ENCODE measurements at regions not wholly inside any gene's neighbourhood (a gene's known extent, or its start where the extent isn't known, plus 50 kb on each side); places are given as distances from the start of the nearest gene placed in this dataset.
"Not testable (repeated sequence)": the region's sequence is repeated elsewhere in the genome, so short reads cannot be mapped to it uniquely, and the experiment has no call there.

DNA sequence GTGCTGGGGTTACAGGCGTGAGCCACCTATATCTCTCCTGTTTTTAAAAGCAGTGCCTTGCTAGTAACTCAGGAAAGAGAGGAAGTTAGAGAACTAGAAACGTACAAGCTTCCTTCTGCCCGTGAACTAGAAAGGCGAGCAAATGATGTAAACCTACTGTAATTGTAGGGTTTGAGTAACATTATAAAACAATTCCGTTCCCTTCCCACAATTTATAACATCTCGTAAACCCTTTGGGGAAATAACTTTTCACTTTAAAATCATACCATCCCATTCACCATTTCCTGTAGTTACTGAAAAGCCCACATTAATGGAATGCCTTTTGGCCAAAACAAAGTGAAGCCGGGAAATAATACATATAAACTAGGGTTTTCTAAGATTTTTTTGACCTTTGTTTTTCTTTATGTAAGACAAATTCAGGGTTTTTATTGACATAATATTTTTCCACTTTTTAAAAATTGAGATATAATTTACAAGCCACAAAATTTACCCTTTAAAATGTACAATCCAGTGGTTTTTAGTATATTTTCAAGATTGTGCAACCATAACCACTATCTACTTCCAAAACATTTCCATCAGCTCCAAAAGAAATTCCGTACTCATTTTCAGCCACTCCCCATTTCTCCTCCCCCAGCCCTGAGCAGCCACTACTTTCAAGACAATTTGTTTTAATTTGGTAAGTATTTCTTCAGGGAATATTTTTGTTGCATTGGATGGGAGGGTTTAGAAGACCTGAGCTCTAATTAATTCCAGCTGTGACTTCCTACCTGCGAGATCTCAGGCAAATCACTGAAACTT is 175.1 kb upstream of the PDE10A start:
- Histone ChIP-seq H3K4me3 (ENCODE audit: insufficient read depth, low read length, poor library complexity, severe bottlenecking) (no peak overlapping the region), H3K9me2 (replicated peaks; ENCODE audit: insufficient read depth, low read length) (no peaks in the 10 kb centered on the region), H3K36me3 (ENCODE audit: low read length) (no peaks in the 10 kb centered on the region), H3K9ac (ENCODE audit: low read length) (no peak overlapping the region), H4K20me1 (ENCODE audit: low read depth, low read length) (no peaks in the 10 kb centered on the region), H3K4me2 (ENCODE audit: low read depth, low read length, poor library complexity, severe bottlenecking) (no peak overlapping the region), H3F3A (ENCODE audit: insufficient read depth) (no peaks in the 10 kb centered on the region), H3K79me2 (ENCODE audit: insufficient read depth, low read length) (no peaks in the 10 kb centered on the region), H2AFZ (ENCODE audit: low read depth, low read length, severe bottlenecking) (no peak overlapping the region), H3K27ac (ENCODE audit: low read depth, low read length) (no peak overlapping the region), H3K27me3 (ENCODE audit: low read length) (no peaks in the 10 kb centered on the region), H3K9me3 (ENCODE audit: insufficient read depth, low read length) (no peaks in the 10 kb centered on the region)
- TF ChIP-seq, protein P1, sequence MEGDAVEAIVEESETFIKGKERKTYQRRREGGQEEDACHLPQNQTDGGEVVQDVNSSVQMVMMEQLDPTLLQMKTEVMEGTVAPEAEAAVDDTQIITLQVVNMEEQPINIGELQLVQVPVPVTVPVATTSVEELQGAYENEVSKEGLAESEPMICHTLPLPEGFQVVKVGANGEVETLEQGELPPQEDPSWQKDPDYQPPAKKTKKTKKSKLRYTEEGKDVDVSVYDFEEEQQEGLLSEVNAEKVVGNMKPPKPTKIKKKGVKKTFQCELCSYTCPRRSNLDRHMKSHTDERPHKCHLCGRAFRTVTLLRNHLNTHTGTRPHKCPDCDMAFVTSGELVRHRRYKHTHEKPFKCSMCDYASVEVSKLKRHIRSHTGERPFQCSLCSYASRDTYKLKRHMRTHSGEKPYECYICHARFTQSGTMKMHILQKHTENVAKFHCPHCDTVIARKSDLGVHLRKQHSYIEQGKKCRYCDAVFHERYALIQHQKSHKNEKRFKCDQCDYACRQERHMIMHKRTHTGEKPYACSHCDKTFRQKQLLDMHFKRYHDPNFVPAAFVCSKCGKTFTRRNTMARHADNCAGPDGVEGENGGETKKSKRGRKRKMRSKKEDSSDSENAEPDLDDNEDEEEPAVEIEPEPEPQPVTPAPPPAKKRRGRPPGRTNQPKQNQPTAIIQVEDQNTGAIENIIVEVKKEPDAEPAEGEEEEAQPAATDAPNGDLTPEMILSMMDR (IDR thresholded peaks at IDR 0.05; ENCODE audit: insufficient read depth, low read length, poor library complexity, severe bottlenecking): no peak
- TF ChIP-seq EZH2phosphoT487 (conservative IDR thresholded peaks at IDR 0.05; ENCODE audit: low read length): no peak

DNA sequence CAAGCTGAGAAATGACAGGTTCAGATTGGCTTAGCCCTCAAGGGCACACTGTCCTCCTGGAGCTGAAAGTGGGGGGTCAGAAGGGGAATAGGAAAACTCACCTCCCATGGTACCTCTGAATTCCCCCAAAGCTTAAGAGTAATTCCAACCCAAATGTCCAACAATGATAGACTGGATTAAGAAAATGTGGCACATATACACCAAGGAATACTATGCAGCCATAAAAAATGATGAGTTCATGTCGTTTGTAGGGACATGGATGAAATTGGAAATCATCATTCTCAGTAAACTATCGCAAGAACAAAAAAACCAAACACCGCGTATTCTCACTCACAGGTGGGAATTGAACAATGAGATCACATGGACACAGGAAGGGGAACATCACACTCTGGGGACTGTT is 173.6 kb upstream of the PDE10A start:
- not testable (repeated sequence) for H3K9ac ChIP-seq (ENCODE audit: low read length); H3F3A ChIP-seq (ENCODE audit: insufficient read depth); H2AFZ ChIP-seq (ENCODE audit: low read depth, low read length, severe bottlenecking); H3K79me2 ChIP-seq (ENCODE audit: insufficient read depth, low read length); H3K9me3 ChIP-seq (ENCODE audit: insufficient read depth, low read length); H3K27ac ChIP-seq (ENCODE audit: low read depth, low read length); H3K27me3 ChIP-seq (ENCODE audit: low read length); H3K4me2 ChIP-seq (ENCODE audit: low read depth, low read length, poor library complexity, severe bottlenecking); H4K20me1 ChIP-seq (ENCODE audit: low read depth, low read length); H3K4me3 ChIP-seq (ENCODE audit: insufficient read depth, low read length, poor library complexity, severe bottlenecking); H3K36me3 ChIP-seq (ENCODE audit: low read length); H3K9me2 ChIP-seq (replicated peaks; ENCODE audit: insufficient read depth, low read length)

DNA sequence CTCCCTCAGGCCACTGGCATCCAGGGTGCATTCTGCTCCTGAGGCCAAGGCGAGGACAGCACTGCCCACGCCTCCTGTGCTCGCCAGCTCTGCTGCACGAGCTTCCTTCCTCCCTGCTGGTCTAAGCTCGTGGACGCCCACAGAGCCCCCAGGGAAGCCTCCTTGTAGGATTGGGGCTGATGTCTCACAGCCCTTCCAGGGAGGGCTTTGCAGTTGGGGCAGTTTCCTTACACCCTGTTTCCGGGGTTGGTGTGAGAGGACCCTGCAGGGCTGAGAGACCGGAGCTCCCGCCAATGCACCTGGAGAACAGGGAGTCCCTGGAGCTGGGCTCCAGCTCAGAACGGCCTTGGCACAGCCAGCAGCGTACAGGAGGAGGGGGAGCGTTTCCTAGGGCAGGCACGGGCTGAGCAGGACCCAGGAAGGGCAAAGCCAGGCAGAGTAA is 172.4 kb upstream of the PDE10A start:
- Histone ChIP-seq H3K9me2 (replicated peaks; ENCODE audit: insufficient read depth, low read length) (no peaks in the 10 kb centered on the region), H3K27me3 (ENCODE audit: low read length) (no peaks in the 10 kb centered on the region), H3K9me3 (ENCODE audit: insufficient read depth, low read length) (no peaks in the 10 kb centered on the region), H3K79me2 (ENCODE audit: insufficient read depth, low read length) (no peaks in the 10 kb centered on the region), H4K20me1 (ENCODE audit: low read depth, low read length) (no peaks in the 10 kb centered on the region), H3K27ac (ENCODE audit: low read depth, low read length) (no peak overlapping the region), H3F3A (ENCODE audit: insufficient read depth) (no peaks in the 10 kb centered on the region), H3K4me2 (ENCODE audit: low read depth, low read length, poor library complexity, severe bottlenecking) (no peak overlapping the region), H3K36me3 (ENCODE audit: low read length) (no peaks in the 10 kb centered on the region), H3K4me3 (ENCODE audit: insufficient read depth, low read length, poor library complexity, severe bottlenecking) (no peak overlapping the region), H2AFZ (ENCODE audit: low read depth, low read length, severe bottlenecking) (no peak overlapping the region), H3K9ac (ENCODE audit: low read length) (no peak overlapping the region)
- TF ChIP-seq, protein P1 (IDR thresholded peaks at IDR 0.05; ENCODE audit: insufficient read depth, low read length, poor library complexity, severe bottlenecking): no peak
- TF ChIP-seq EZH2phosphoT487 (conservative IDR thresholded peaks at IDR 0.05; ENCODE audit: low read length): no peak

DNA sequence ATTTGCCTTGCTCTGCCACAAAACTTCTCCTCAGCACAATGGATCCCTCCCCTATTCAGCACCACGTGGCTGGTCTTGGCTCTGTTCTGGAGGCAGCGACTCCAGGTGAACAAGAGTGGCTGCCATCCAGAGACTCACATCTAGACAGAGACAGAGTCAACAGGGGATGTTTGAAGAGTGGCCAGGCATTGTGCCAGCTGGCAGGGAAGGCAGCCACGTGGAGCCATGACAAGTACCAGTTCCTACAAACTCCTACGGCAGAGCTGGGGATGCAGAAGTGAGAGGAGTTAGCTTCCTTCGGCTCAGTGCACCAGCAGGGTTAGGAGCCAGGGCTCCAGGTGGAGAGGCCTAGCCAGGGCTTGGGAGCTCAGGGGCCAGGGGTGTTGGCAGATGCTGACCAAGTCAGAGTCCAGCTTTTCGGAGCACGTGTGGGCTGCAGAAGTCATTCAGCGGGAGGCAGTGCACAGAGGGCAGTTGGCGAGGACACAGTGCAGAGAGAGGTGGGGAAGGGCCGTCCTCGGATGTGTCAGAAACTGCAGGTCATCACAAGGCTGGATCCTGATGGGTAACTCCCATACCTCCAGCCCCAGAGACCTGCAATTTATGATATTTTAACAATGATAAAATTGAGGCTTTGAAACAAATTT is 171.7 kb upstream of the PDE10A start:
- Histone ChIP-seq H4K20me1 (ENCODE audit: low read depth, low read length) (no peaks in the 10 kb centered on the region), H3K4me3 (ENCODE audit: insufficient read depth, low read length, poor library complexity, severe bottlenecking) (no peak overlapping the region), H2AFZ (ENCODE audit: low read depth, low read length, severe bottlenecking) (no peak overlapping the region), H3K4me2 (ENCODE audit: low read depth, low read length, poor library complexity, severe bottlenecking) (no peak overlapping the region), H3F3A (ENCODE audit: insufficient read depth) (no peaks in the 10 kb centered on the region), H3K27ac (ENCODE audit: low read depth, low read length) (no peak overlapping the region), H3K36me3 (ENCODE audit: low read length) (no peaks in the 10 kb centered on the region), H3K9ac (ENCODE audit: low read length) (no peak overlapping the region), H3K27me3 (ENCODE audit: low read length) (no peaks in the 10 kb centered on the region), H3K9me3 (ENCODE audit: insufficient read depth, low read length) (no peaks in the 10 kb centered on the region), H3K79me2 (ENCODE audit: insufficient read depth, low read length) (no peaks in the 10 kb centered on the region), H3K9me2 (replicated peaks; ENCODE audit: insufficient read depth, low read length) (no peaks in the 10 kb centered on the region)
- TF ChIP-seq, protein P1 (IDR thresholded peaks at IDR 0.05; ENCODE audit: insufficient read depth, low read length, poor library complexity, severe bottlenecking): no peak
- TF ChIP-seq EZH2phosphoT487 (conservative IDR thresholded peaks at IDR 0.05; ENCODE audit: low read length): no peak

Data from SU-DHL-6 (cell line).